CD4-positive, alpha-beta T cell (primary cell): ENCODE measurements at regions not wholly inside any gene's neighbourhood (a gene's known extent, or its start where the extent isn't known, plus 50 kb on each side); places are given as distances from the start of the nearest gene placed in this dataset.

ENCODE experiments used
- ATAC-seq: fragments of 200-7000 bp; cut with Tn5 transposase; one replicate; pipeline ENCODE4 v1.10.0; 2022; ENCODE audit warnings: mild to moderate bottlenecking; ENCODE audit not compliant: poor library complexity
- CTCF ChIA-PET: fragments of 350-600 bp; sonication (Branson Sonifier 250); formaldehyde crosslinking; loops from one replicate; lab custom pipeline; 2021; ENCODE audit warnings: antibody characterized with exemption, inconsistent platforms; lab: Charles Lee
- POLR2A ChIA-PET: fragments of 350-600 bp; sonication (Branson Sonifier 250); formaldehyde crosslinking; loops from one replicate; lab custom pipeline; 2021; ENCODE audit warnings: antibody characterized with exemption, inconsistent platforms; lab: Charles Lee
- DNase-seq, 14 experiments: peaks; one replicate each; pipeline ENCODE4 v3.0.0-alpha.2; 2013 to 2020; ENCODE audit warnings: mixed read lengths in 2 of 14
- H3K27ac ChIP-seq, 2 donors: one replicate each; pipeline versions ENCODE4 v1.5.1 to v1.7.0; 2013; ENCODE audit warnings: low read length in 2 of 2, low read depth in 1 of 2, mild to moderate bottlenecking in 1 of 2
- H3K27me3 ChIP-seq, 2 experiments: 1 replicate in 1 of 2; 2 replicates in 1 of 2; pipeline versions ENCODE4 v1.6.1 to v1.7.0; 2013; ENCODE audit warnings: low read length in 2 of 2, control low read depth in 1 of 2, mild to moderate bottlenecking in 1 of 2, moderate library complexity in 1 of 2; ENCODE audit not compliant: insufficient read depth in 2 of 2, control insufficient read depth in 1 of 2
- H3K36me3 ChIP-seq: one replicate; pipeline ENCODE4 v1.6.1; 2013; ENCODE audit warnings: low read length, control low read depth; ENCODE audit not compliant: insufficient read depth
- H3K4me1 ChIP-seq: one replicate; pipeline ENCODE4 v1.6.1; 2013; ENCODE audit warnings: low read length, control low read depth; ENCODE audit not compliant: insufficient read depth
- H3K4me3 ChIP-seq: one replicate; pipeline ENCODE4 v1.5.1; 2013; ENCODE audit warnings: mild to moderate bottlenecking, low read length, moderate library complexity
- H3K9me3 ChIP-seq, 2 experiments: 1 replicate in 1 of 2; 2 replicates in 1 of 2; pipeline versions ENCODE4 v1.6.1 to v1.7.0; 2013; ENCODE audit warnings: low read length in 2 of 2, mild to moderate bottlenecking in 2 of 2, control low read depth in 1 of 2, moderate library complexity in 1 of 2; ENCODE audit not compliant: control insufficient read depth in 1 of 2, insufficient read depth in 1 of 2
- H3K27ac Mint-ChIP-seq: one replicate; pipeline ENCODE4 v1.8.0; 2020; ENCODE audit warnings: mixed read lengths
- H3K27me3 Mint-ChIP-seq: one replicate; pipeline ENCODE4 v1.8.0; 2021; ENCODE audit warnings: mixed read lengths
- H3K36me3 Mint-ChIP-seq: one replicate; pipeline ENCODE4 v1.8.0; 2021; ENCODE audit warnings: low read depth, mixed read lengths
- H3K4me1 Mint-ChIP-seq: one replicate; pipeline ENCODE4 v1.8.0; 2021; ENCODE audit warnings: low read depth, mixed read lengths
- H3K4me3 Mint-ChIP-seq: one replicate; pipeline ENCODE4 v1.8.0; 2020; ENCODE audit warnings: mild to moderate bottlenecking, mixed read lengths
- H3K9me3 Mint-ChIP-seq: one replicate; pipeline ENCODE4 v1.8.0; 2020; ENCODE audit warnings: mixed read lengths
- intact Hi-C, 2 experiments: fragments of 100-400 bp; cut with DNase I in 1 of 2; cut with micrococcal nuclease in 1 of 2; formaldehyde crosslinking; loops; one replicate each; pipeline versions ENCODE4 v1.15.1 to v1.9.0; 2023 to 2025; cut with DNase I, micrococcal nuclease
- TF ChIP-seq, protein P1 (sequence below): fragments of 200-600 bp; IDR thresholded peaks from one replicate; pipeline ENCODE4 v1.8.0; 2022; ENCODE audit warnings: antibody characterized with exemption, mild to moderate bottlenecking

DNA sequence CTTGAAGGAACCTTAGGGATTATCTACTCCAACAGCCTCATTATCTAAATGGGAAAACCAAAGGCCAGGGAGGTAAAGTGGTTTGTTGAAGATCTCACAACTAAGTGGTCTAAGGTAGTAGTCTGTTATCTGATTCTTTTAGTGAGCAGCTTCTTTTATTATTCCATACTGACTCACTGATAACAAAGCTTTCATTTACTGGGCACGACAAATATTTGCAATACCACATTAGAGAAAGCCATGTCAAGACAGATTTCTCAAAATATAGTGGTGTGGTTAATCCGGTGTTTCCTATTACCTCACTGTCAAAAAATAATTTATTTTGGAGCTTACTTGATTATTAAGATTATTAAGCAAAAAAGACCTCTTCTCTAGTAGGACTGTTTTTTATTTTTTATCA is 369.1 kb downstream of the S1PR1 start:
- Mint-ChIP-seq H3K27ac (no peak overlapping the region), H3K36me3 (no peaks in the 10 kb centered on the region)

DNA sequence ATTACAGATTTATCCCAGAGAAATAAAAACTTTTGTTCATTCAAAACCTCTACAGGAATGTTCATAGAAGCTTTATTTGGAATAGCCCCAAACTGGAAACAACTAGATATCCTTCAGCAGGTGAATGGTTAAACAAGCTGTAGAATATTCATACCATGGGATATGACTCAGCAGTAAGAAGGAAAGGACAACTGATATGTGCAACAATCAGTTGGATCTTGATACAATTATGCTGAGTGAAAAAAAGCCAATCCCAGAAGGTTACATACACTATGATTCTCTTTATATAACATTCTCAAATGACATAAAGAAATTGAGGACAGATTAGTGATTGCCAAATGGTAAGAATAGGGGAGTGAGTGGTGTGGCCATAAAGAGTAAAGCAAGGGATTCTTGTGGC is 376.7 kb downstream of the S1PR1 start:
- CTCF ChIA-PET: no interaction called here
- H3K9me3 Mint-ChIP-seq: peaks cover 15% of the 10 kb centered on the region
- TF ChIP-seq, protein P1, sequence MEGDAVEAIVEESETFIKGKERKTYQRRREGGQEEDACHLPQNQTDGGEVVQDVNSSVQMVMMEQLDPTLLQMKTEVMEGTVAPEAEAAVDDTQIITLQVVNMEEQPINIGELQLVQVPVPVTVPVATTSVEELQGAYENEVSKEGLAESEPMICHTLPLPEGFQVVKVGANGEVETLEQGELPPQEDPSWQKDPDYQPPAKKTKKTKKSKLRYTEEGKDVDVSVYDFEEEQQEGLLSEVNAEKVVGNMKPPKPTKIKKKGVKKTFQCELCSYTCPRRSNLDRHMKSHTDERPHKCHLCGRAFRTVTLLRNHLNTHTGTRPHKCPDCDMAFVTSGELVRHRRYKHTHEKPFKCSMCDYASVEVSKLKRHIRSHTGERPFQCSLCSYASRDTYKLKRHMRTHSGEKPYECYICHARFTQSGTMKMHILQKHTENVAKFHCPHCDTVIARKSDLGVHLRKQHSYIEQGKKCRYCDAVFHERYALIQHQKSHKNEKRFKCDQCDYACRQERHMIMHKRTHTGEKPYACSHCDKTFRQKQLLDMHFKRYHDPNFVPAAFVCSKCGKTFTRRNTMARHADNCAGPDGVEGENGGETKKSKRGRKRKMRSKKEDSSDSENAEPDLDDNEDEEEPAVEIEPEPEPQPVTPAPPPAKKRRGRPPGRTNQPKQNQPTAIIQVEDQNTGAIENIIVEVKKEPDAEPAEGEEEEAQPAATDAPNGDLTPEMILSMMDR: no peak
- H3K9me3 ChIP-seq: peaks cover 0 to 6% of the 10 kb centered on the region in 2 experiments
- no peaks in the 10 kb centered on the region for H3K4me1 ChIP-seq
- DNase-seq: no peak
- H3K36me3 Mint-ChIP-seq: no peaks in the 10 kb centered on the region
- H3K4me3 Mint-ChIP-seq: no peak overlapping the region
- no peaks in the 10 kb centered on the region for H3K36me3 ChIP-seq
- no peaks in the 10 kb centered on the region for H3K27me3 ChIP-seq
- intact Hi-C loops: no loop called here
- H3K4me1 Mint-ChIP-seq: no peaks in the 10 kb centered on the region
- H3K27ac ChIP-seq: no peak overlapping the region
- H3K4me3 ChIP-seq: no peak overlapping the region
- POLR2A ChIA-PET: no interaction called here
- peaks cover 9% of the 10 kb centered on the region for H3K27me3 Mint-ChIP-seq
- no peak overlapping the region for H3K27ac Mint-ChIP-seq
- ATAC-seq: no peak

More for the DNA sequence above, 369.1 kb downstream of the S1PR1 start:
- peaks cover 3% of the 10 kb centered on the region in 2 experiments for H3K27me3 ChIP-seq
- H3K9me3 Mint-ChIP-seq: peaks cover 10% of the 10 kb centered on the region
- H3K4me3 Mint-ChIP-seq: no peak overlapping the region
- peaks cover 26% of the 10 kb centered on the region for H3K27me3 Mint-ChIP-seq
- no peak for ATAC-seq
- TF ChIP-seq, protein P1: no peak
- H3K4me1 Mint-ChIP-seq: no peaks in the 10 kb centered on the region
- POLR2A ChIA-PET: no interaction called here
- CTCF ChIA-PET: no interaction called here
- peaks cover 0 to 6% of the 10 kb centered on the region in 2 experiments for H3K9me3 ChIP-seq
- no peak overlapping the region for H3K4me3 ChIP-seq
- intact Hi-C loops: no loop called here
- H3K36me3 ChIP-seq: no peaks in the 10 kb centered on the region
- H3K27ac ChIP-seq: no peak overlapping the region
- DNase-seq: no peak
- H3K4me1 ChIP-seq: no peaks in the 10 kb centered on the region

DNA sequence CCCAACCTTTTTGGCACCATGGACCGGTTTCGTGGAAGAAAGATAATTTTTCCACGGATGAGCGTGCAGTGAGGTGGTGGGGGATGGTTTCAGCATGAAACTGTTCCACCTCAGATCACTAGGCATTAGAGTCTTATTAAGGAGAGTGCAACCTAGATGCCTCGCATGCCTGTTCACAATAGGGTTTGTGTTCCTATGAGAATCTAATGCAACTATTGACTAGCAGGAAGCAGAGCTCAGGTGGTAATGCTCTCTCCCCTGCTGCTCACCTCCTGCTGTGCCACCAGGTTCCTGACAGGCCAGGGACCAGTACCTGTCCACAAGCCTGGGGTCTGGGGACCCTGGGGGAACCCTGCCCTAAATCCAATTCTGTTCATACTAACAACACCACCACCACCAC is 377.8 kb downstream of the OLFM3 start:
- Mint-ChIP-seq H3K4me3 (no peak overlapping the region), H3K27me3 (peaks cover 13% of the 10 kb centered on the region), H3K9me3 (no peaks in the 10 kb centered on the region), H3K36me3 (no peaks in the 10 kb centered on the region), H3K27ac (no peak overlapping the region), H3K4me1 (no peaks in the 10 kb centered on the region)
- no peaks in the 10 kb centered on the region for H3K9me3 ChIP-seq
- no peak overlapping the region for H3K4me3 ChIP-seq
- H3K4me1 ChIP-seq: no peaks in the 10 kb centered on the region
- intact Hi-C loops: no loop called here
- ChIA-PET CTCF (no interaction called here), POLR2A (no interaction called here)
- ATAC-seq (no peak), DNase-seq (no peak)
- TF ChIP-seq, protein P1: no peak
- peaks cover 0 to 3% of the 10 kb centered on the region in 2 experiments for H3K27me3 ChIP-seq
- H3K27ac ChIP-seq: no peak overlapping the region
- no peaks in the 10 kb centered on the region for H3K36me3 ChIP-seq
